Cardiac septum (tissue), 1 donor: ENCODE measurements at regions not wholly inside any gene's neighbourhood (a gene's known extent, or its start where the extent isn't known, plus 50 kb on each side); places are given as distances from the start of the nearest gene placed in this dataset.

Experiments used
- DNase-seq: peaks from one replicate; pipeline ENCODE4 v3.0.0-alpha.2; 2020; ENCODE audit warnings: low spot score
- intact Hi-C: fragments of 100-400 bp; cut with DNase I; formaldehyde crosslinking; loops from one replicate; pipeline ENCODE4 v1.14.0; 2022
- donor health status: DM: no; HTN: no; CAD: no.

GRCh38 chr9:111212874-111213273 is 117.2 kb downstream of the OR2K2 start:
- intact Hi-C loops = no loop called here
- DNase-seq = no peak

DNA sequence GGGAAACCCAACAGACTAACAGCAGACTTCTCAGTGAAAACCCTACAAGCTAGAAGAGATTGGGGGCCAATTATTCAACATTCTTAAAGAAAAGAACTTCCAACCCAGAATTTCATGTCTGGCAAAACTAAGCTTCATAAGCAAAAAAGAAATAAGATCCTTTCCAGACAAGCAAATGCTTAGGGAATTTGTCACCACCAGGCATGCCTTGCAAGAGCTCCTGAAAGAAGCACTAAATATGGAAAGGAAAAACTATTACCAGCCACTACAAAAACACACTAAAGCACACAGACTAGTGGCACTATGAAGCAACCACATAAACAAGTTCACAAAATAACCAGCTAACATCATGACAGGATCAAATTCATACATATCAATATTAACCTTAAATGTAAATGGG is 131.1 kb downstream of the OR2K2 start:
- DNase-seq = no peak
- intact Hi-C loops = no loop called here

DNA sequence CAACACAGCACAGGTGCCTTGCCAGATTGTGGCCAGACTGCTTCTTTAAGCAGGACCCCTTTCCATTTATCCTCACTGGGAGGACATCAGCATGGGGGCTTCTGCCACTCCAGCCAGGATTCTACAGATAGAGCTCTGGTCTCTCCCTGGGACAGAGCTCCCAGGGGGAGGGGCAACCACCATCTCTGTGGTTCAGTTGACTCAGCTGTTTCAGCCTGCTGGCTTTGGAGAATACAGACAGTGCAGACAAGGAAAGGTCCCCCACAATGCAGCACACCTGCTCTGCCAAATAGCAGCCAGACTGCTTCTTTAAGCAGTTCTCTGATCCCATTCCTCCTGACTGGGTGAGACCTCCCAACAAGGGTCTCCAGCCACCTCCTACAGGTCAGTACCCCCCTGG is 132.8 kb downstream of the OR2K2 start:
- intact Hi-C loops = no loop called here
- DNase-seq = no peak

- DNase-seq = no peak
- intact Hi-C loops = no loop called here
Observed at GRCh38 chr9:111195766-111196165, 134.3 kb downstream of the OR2K2 start.

DNA sequence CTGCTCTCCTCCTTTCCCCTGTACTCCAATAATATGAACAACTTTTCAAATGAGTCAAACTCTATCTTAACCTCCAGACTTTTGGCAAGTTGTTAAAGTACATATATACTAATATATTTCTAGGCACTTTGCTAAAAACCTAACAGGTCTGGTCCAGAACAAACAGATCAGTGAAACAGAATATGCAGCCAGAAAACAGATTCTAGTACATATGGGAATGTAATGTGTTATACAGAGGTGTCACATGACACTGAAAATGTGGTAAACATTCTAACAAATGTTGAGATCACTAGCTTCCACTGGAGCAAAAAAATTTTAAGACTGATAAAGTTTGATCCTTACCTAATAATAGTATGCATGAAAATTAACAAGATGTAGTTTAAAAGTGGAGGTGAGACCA is 136.9 kb downstream of the OR2K2 start:
- intact Hi-C loops = no loop called here
- no peak for DNase-seq

- intact Hi-C loops = no loop called here
- DNase-seq = no peak
Observed at GRCh38 chr9:111192650-111193049, 137.4 kb downstream of the OR2K2 start.

DNA sequence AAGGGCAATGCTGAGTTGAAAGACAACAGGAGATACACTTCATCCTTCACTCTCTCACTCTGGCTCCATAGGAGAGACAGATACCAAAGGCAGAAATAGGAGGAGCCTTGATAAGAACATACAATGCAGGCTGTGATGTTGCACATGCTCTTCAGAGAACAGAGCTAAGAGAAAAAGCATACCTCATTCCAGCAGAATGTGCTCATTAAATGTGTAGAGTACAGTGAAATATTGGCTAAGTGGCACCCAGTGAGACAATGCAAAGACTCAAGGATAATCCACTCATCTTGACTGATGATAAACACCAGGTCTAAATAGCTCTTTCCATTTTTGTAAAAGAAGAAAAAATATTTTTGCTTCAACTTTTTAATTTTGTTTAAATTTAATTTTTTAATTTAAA is 139.7 kb downstream of the OR2K2 start:
- intact Hi-C loops = no loop called here
- DNase-seq = no peak

DNA sequence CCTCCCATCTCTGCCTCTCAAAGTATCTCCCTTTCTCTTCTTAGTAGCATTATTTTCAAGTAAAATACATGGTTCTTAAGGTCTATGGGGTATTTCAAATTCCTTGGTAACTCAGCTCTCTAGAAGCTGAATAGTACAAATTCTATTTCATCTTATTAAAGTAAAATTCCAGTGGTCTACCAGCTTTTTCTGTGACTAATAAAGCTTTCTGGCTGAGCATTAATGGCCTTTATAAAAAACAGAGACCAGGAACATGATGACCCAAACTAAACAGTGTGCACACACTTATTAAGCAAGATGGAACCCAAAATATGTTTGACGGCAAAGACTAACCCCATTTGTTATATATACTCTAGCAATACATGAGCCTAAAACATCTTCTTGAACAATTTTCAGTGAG is 142.6 kb downstream of the OR2K2 start:
- DNase-seq = no peak
- intact Hi-C loops = no loop called here

DNA sequence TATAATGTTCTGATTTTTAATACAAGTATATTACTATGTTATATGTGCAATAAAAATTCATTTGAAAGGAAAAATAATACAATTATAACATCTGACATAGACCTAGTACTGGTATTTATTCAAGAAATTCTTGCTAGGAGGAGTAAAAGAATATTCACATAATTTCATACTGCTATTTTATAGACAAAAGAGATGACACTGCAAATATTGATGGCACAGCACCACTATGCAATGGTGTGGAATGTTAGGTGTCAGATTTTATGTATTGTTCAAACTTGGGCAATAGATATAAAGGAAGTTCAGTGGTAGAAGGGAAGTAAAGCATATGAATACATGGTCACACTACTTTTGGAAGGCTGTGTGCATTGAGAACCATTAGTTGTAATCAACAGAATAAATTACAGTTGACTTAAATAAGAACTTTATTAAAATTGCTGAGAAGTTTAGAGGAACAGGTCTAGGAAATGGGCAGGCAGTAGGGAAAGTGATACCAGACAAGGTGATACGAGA is 143.9 kb downstream of the OR2K2 start:
- no peak for DNase-seq
- intact Hi-C loops = no loop called here

DNA sequence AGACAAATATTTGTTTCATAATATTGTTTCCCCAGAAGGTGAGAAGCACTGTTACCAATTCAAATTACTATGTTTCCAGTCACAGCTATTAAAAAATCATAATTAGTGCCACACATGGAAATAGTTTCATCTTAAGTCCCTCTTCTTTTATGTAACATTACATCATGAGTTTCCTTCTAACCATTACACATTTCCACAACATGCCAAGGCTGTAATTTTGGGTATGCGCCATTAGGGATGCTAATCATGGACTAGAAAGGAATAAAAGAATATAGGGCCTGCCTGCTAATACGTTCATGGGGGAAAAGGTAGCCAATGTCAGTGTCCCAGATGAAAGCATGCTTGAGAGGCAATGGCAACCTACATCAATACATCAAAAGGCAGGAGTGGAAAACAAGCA is 142.5 kb upstream of the LPAR1 start:
- DNase-seq = no peak
- intact Hi-C loops = no loop called here

- intact Hi-C loops = no loop called here
- DNase-seq = no peak
Observed at GRCh38 chr9:111179577-111179976, 141.3 kb upstream of the LPAR1 start.

DNA sequence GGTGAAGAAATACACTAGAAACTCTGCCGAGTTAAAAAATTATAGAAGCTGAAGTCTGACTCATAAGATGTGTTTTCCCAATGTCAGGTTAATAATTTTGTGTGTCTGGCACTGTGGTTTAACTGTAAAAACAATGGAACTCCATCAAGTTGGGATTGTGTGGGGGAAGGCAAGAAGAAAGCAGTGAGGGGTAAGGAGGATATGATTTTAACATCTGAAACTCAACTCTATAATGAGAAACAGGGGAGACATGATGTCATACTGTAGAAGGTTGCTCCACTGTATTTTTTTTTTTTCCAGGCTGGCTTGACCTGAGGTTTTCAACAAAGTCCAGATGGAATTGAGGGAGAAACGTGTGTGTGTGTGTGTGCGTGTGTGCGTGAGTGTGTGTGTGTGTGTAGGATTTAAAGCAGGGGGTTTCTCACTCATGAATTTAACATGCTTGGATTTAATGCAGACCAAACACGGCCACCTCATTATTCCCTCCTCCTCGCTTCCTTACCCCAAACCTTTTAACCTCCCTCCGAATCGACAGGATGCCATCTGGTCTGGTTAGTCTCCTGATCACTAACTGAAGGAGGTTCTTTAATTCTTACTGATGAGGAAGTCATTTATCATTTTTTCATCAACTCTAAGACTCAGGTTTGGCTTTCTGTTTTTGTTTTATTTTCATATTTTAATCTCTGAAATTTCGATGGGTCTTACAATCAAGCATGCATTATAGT is 140.2 kb upstream of the LPAR1 start:
- DNase-seq = no peak
- intact Hi-C loops = no loop called here

GRCh38 chr9:111176511-111176910 is 138.2 kb upstream of the LPAR1 start:
- intact Hi-C loops = no loop called here
- DNase-seq = no peak

GRCh38 chr9:111175350-111175749 is 137.1 kb upstream of the LPAR1 start:
- DNase-seq = no peak
- intact Hi-C loops = no loop called here

DNA sequence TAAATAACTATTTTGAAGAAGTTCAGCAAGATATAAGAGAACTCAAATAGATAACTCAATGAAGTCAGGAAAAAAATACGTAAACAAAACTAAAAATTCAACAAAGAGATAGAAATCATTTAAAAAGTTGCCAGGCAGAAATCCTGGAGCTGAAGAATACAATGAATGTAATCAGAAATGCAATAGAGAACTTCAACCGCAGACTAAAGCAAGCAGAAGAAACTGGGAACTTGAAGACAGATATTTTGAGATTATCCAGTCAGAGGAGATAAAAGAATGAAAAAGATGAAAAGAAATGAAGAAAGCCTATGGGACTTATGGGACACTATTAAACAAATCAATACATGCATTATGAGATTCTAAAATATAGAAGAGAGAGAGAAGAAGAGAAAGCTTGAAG is 129.1 kb upstream of the LPAR1 start:
- DNase-seq = no peak
- intact Hi-C loops = no loop called here

DNA sequence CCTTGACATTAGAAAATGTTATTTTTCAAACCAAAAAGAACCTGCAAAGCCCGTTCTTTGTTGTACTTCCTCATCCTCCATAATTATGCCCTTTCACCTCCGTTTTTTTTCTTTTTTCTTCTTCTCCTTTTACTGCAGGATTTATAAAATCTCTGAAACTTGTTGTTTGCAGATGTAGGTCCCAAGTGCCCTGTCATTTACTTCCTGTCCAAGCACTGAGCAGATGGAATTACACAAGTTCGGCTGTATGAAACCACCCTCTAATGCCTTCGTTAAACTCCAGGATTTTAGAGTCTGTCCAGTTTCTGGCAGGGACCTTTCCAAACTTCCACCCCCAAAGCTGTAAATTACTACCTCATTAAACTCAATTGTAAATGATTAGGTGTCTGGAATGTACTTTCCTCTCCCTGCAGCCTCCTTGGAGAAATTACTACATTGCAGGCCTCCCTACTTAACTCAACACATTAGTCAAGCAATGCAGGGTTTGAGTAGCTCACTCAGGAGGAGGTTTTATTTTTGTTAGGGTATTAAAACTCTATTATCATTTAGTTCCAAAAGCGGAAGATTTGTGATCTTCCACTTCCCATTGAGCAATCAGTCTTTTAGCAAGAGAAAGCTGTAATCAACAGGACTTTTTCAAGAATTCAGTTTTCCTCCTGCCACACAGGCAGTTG is 125.6 kb upstream of the LPAR1 start:
- no peak for DNase-seq
- intact Hi-C loops = no loop called here

GRCh38 chr9:111162026-111162425 is 123.8 kb upstream of the LPAR1 start:
- intact Hi-C loops = no loop called here
- no peak for DNase-seq

GRCh38 chr9:111161015-111161415 is 122.7 kb upstream of the LPAR1 start:
- intact Hi-C loops = no loop called here
- no peak for DNase-seq

DNA sequence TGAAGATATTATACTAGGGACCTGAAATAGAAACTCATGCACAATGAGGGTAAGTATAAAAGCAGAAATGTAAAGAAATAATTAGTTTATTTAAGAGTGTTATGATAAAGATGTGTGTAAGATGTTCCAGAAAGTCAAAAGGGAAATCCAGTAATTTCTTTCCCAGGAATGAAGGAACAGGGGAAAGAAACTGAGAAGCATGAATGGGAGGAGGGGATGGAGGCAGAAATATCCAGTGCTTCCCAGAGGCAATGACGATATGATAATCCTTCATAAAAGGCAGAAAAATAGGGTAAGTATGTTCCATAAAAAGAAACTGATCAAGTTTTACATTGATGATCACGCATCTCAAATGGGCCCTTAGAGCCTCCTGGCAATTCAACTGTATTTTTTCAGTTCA is 120.7 kb upstream of the LPAR1 start:
- intact Hi-C loops = no loop called here
- DNase-seq = no peak

DNA sequence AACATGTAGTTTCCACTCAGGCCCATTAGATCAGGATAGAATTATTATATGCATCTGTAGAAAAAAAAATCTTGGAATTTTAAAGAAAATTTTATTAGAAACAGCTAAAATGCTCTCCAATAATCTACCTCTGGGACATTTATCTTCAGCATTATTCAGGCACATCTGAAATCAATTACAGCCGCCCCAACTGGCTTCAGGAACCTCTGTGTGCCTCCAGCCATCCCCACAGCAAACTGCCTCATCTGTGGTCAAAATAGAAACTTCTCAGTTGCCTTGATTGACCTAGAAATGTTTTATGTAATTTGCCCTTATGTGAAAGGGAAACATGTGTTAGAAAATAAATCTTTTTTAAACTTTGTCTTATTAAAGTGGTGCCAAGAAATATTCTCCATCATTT is 120.1 kb upstream of the LPAR1 start:
- DNase-seq = no peak

DNA sequence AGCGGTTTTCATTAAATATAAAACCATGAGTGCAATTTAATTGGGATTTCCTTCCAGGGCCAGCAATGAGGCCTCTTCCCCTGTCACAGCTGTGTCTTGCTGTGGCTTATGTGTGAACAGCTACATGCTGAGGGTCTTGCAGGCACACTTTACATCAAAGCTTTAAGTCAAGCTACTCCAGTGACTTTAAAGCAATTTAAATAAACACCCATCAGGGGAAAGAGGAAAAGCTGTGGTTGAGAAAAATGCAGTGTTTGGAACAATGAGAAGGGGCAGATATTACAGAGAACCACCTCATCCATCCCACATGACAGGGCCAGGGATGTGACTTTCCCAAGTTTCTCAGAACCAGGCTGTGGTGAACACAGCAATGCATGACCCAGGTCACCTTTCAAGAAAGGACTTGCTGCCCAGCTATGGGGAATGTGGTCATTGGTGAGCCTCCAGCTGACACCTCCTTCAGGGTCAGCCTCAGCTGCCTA is 115.9 kb upstream of the LPAR1 start:
- DNase-seq = no peak
- intact Hi-C loops = no loop called here

More for the DNA sequence above, 120.1 kb upstream of the LPAR1 start:
- intact Hi-C loops = no loop called here
